Nephron (organoid): ENCODE measurements at regions not wholly inside any gene's neighbourhood (a gene's known extent, or its start where the extent isn't known, plus 50 kb on each side); places are given as distances from the start of the nearest gene placed in this dataset.

ENCODE experiments used
- H3K27ac Mint-ChIP-seq, 3 experiments: 2 replicates each; pipeline ENCODE4 v1.8.0; 2020; ENCODE audit warnings: mixed read lengths in 3 of 3, mild to moderate bottlenecking in 2 of 3, moderate library complexity in 1 of 3
- H3K27me3 Mint-ChIP-seq: 2 replicates; pipeline ENCODE4 v1.8.0; 2021; ENCODE audit warnings: low read depth, mild to moderate bottlenecking, moderate library complexity, mixed read lengths
- H3K36me3 Mint-ChIP-seq: 2 replicates; pipeline ENCODE4 v1.8.0; 2020; ENCODE audit warnings: low read depth, mixed read lengths
- H3K4me1 Mint-ChIP-seq: 2 replicates; pipeline ENCODE4 v1.8.0; 2020; ENCODE audit warnings: mixed read lengths
- H3K4me3 Mint-ChIP-seq, 3 experiments: 2 replicates each; pipeline ENCODE4 v1.8.0; 2020; ENCODE audit warnings: mild to moderate bottlenecking in 3 of 3, mixed read lengths in 3 of 3, moderate library complexity in 2 of 3
- H3K9me3 Mint-ChIP-seq: 2 replicates; pipeline ENCODE4 v1.8.0; 2020; ENCODE audit warnings: mixed read lengths
- CTCF ChIP-seq, 3 experiments: fragments of 200-600 bp; sonication (generic); IDR thresholded peaks; one replicate each; pipeline ENCODE4 v1.5.0; 2021; ENCODE audit warnings: antibody characterized with exemption in 3 of 3; ENCODE audit not compliant: unreplicated experiment in 3 of 3

DNA sequence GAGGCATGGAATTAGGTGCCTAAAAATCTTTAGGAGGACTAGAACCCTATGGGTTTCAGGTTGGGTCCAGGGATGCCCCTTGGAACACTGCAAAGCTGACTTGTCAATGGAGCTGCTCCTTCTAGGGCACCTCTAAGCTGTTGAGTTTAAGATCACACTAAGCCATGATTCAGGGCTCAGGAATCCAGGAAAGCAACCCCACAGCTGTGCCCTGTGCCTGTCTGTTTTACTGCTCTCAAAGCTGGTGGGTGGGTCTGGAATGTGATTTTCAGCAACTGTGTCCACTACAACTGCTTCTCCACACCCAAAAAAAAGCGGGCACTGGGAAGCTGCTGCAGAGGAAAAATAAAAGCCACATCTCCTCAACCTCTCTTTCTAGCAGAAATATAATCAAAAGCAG lies 310.4 kb upstream of the MOCS1 start:
- TF ChIP-seq CTCF (IDR thresholded peaks at IDR 0.05; ENCODE audit: unreplicated experiment in 3 of 3) = no peak
- H3K27ac Mint-ChIP-seq = no peak overlapping the region

GRCh38 chr6:40232698-40233097 lies 298.4 kb upstream of the MOCS1 start:
- Mint-ChIP-seq H3K36me3 (no peaks in the 10 kb centered on the region), H3K9me3 (peaks cover 19% of the 10 kb centered on the region), H3K27ac (no peak overlapping the region), H3K4me1 (no peaks in the 10 kb centered on the region), H3K4me3 (no peak overlapping the region), H3K27me3 (peaks cover 10% of the 10 kb centered on the region)
- no peak for TF ChIP-seq CTCF (IDR thresholded peaks at IDR 0.05; ENCODE audit: unreplicated experiment in 3 of 3)

More for the DNA sequence above, 310.4 kb upstream of the MOCS1 start:
- Mint-ChIP-seq H3K36me3 (no peaks in the 10 kb centered on the region), H3K4me3 (no peak overlapping the region), H3K27me3 (peaks cover 43% of the 10 kb centered on the region), H3K9me3 (peaks cover 15% of the 10 kb centered on the region), H3K4me1 (no peaks in the 10 kb centered on the region)

- Mint-ChIP-seq H3K27ac (no peak overlapping the region), H3K4me1 (no peaks in the 10 kb centered on the region), H3K36me3 (no peaks in the 10 kb centered on the region), H3K27me3 (peaks cover 17% of the 10 kb centered on the region), H3K4me3 (no peak overlapping the region), H3K9me3 (peaks cover 8% of the 10 kb centered on the region)
- no peak for TF ChIP-seq CTCF (IDR thresholded peaks at IDR 0.05; ENCODE audit: unreplicated experiment in 3 of 3)
Observed at GRCh38 chr6:40227735-40228134, 293.5 kb upstream of the MOCS1 start.

DNA sequence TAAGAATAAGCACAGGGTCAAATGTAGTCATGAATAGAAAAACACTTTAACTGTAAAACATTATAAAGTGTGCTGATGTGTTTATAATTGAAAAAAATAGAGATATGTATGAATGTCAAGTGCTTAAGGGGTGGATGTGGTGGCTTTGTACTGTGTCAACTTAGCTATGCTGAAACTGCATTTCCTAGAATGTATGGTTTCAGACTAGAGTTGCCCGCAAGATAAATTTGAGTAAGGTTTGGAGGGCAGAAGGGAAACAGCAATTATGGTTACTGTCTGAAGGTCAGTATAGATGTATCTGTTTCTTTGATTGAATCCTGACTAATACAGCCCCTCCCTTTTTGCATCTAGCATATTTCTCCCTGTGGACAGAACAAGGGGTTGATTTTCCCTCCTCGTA lies 288.1 kb upstream of the MOCS1 start:
- no peak for TF ChIP-seq CTCF (IDR thresholded peaks at IDR 0.05; ENCODE audit: unreplicated experiment in 3 of 3)
- H3K27ac Mint-ChIP-seq = no peak overlapping the region
- peaks cover 15% of the 10 kb centered on the region for H3K27me3 Mint-ChIP-seq
- H3K4me1 Mint-ChIP-seq = no peaks in the 10 kb centered on the region
- peaks cover 8% of the 10 kb centered on the region for H3K9me3 Mint-ChIP-seq
- no peaks in the 10 kb centered on the region for H3K36me3 Mint-ChIP-seq
- no peak overlapping the region for H3K4me3 Mint-ChIP-seq

DNA sequence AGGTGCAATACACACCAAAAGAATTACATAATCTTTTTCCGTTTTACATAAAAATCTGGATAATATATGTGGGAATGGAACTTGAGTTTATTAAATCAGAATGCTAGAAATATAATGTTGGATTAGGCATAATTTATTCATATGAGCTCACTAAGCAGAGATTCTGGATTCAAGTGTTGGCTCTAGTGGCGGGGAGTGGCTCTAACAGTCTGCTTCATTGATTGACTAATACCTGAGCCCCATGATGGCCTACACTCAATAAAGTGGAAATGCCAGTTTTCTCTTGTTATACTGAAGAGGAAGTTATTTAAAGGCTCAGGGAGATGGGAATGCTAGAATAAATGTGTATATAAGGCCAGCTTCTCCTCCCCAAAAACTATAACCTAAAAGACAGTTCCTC lies 285.5 kb upstream of the MOCS1 start:
- Mint-ChIP-seq H3K27me3 (peaks cover 4% of the 10 kb centered on the region), H3K4me1 (no peaks in the 10 kb centered on the region), H3K36me3 (no peaks in the 10 kb centered on the region), H3K9me3 (peaks cover 4% of the 10 kb centered on the region), H3K4me3 (no peak overlapping the region), H3K27ac (no peak overlapping the region)
- TF ChIP-seq CTCF (IDR thresholded peaks at IDR 0.05; ENCODE audit: unreplicated experiment in 3 of 3) = no peak

DNA sequence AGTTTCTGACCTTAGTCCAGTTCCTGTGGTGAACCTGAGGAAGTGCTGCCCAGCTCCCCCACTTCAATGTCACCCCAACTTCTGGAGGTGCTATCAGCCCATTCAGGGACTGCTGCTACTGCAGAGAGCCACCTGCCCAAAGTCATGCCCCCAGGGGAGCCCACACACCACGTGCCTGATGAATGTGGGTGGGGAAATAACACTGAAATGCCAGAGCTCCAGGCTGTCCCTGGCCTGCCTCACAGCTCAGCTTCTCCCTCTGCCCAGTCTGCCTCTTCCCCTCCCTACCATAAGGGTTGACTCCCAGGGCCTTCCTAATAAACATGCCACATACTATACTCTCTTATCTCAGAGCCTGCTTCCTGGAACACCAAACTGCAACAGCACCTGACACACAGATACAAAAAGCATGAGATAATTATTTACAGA lies 276.4 kb upstream of the MOCS1 start:
- Mint-ChIP-seq H3K9me3 (no peaks in the 10 kb centered on the region), H3K4me3 (no peak overlapping the region), H3K27me3 (peaks cover 18% of the 10 kb centered on the region), H3K4me1 (peaks cover 5% of the 10 kb centered on the region), H3K27ac (no peak overlapping the region), H3K36me3 (no peaks in the 10 kb centered on the region)
- no peak for TF ChIP-seq CTCF (IDR thresholded peaks at IDR 0.05; ENCODE audit: unreplicated experiment in 3 of 3)
